A673 (cell line): ENCODE measurements at regions not wholly inside any gene's neighbourhood (a gene's known extent, or its start where the extent isn't known, plus 50 kb on each side); places are given as distances from the start of the nearest gene placed in this dataset.

ENCODE experiments used
- BruUV-seq: library from RNA; stranded (reverse); fragments of 400-500 nt; replicated peaks from 2 replicates; lab custom pipeline; 2021; lab: Mats Ljungman, UMichigan
- CTCF ChIA-PET: fragments of 300-600 bp; sonication (Branson Sonifier 250); formaldehyde crosslinking; loops from one replicate; lab custom pipeline; 2022; ENCODE audit warnings: antibody characterized with exemption; lab: Charles Lee
- POLR2A ChIA-PET: fragments of 300-600 bp; sonication (Branson Sonifier 250); formaldehyde crosslinking; loops from one replicate; lab custom pipeline; 2022; ENCODE audit warnings: antibody characterized with exemption; ENCODE audit not compliant: low non-redundant PET; lab: Charles Lee
- DNase-seq: peaks from one replicate; pipeline ENCODE4 v3.0.0-alpha.2; 2015; ENCODE audit warnings: low spot score
- H3K27ac ChIP-seq: fragments of 200-600 bp; sonication (generic); 2 replicates; pipeline ENCODE4 v1.5.1; 2016; ENCODE audit warnings: mixed run types, low read depth, mild to moderate bottlenecking, mixed read lengths, antibody characterized with exemption, low read length; ENCODE audit not compliant: poor library complexity, severe bottlenecking
- H3K27me3 ChIP-seq: fragments of 200-600 bp; sonication (generic); replicated peaks from 2 replicates; pipeline ENCODE4 v1.6.1; 2017; ENCODE audit warnings: mixed run types, low read depth, mild to moderate bottlenecking, mixed read lengths, antibody characterized with exemption, low read length; ENCODE audit not compliant: insufficient read depth, poor library complexity
- H3K36me3 ChIP-seq: fragments of 200-600 bp; sonication (generic); 2 replicates; pipeline ENCODE4 v1.6.1; 2016; ENCODE audit warnings: mixed run types, mild to moderate bottlenecking, mixed read lengths, antibody characterized with exemption, low read length; ENCODE audit not compliant: insufficient read depth, poor library complexity, severe bottlenecking
- H3K4me1 ChIP-seq: fragments of 200-600 bp; sonication (generic); 2 replicates; pipeline ENCODE4 v1.6.1; 2017; ENCODE audit warnings: mixed run types, mild to moderate bottlenecking, mixed read lengths, antibody characterized with exemption, low read length; ENCODE audit not compliant: insufficient read depth, poor library complexity, severe bottlenecking
- H3K4me3 ChIP-seq: fragments of 200-600 bp; sonication (generic); 2 replicates; pipeline ENCODE4 v1.5.1; 2016; ENCODE audit warnings: low read depth, mixed run types, mild to moderate bottlenecking, mixed read lengths, low read length; ENCODE audit not compliant: poor library complexity, severe bottlenecking
- H3K9me3 ChIP-seq: fragments of 200-600 bp; sonication (generic); 2 replicates; pipeline ENCODE4 v1.6.1; 2016; ENCODE audit warnings: mixed run types, low read depth, mild to moderate bottlenecking, mixed read lengths, antibody characterized with exemption, low read length; ENCODE audit not compliant: poor library complexity, severe bottlenecking
- CTCF ChIP-seq: fragments of 300-800, 200-600 bp; sonication (generic); conservative IDR thresholded peaks from 2 replicates; pipeline ENCODE4 v1.5.1; 2017; ENCODE audit warnings: low read depth, mild to moderate bottlenecking, antibody characterized with exemption, low read length, moderate library complexity, mixed read lengths
- EZH2 ChIP-seq: fragments of 200-600 bp; sonication (generic); IDR thresholded peaks from 2 replicates; pipeline ENCODE4 v1.6.1; 2017; ENCODE audit warnings: borderline replicate concordance, low read depth, mild to moderate bottlenecking, mixed read lengths, antibody characterized with exemption, low read length; ENCODE audit not compliant: poor library complexity, severe bottlenecking
- intact Hi-C: fragments of 100-400 bp; cut with micrococcal nuclease; formaldehyde crosslinking; loops from one replicate; pipeline ENCODE4 v1.10.0; 2022; ENCODE audit not compliant: unreplicated experiment

GRCh38 chr7:26526265-26526587 lies 234.6 kb downstream of the SNX10 start:
- DNase-seq: no peak
- H3K4me1 ChIP-seq: no peaks in the 10 kb centered on the region
- no peak for TF ChIP-seq CTCF
- no peak for TF ChIP-seq EZH2
- intact Hi-C loops: no loop called here
- peaks cover 65% of the 10 kb centered on the region for H3K27me3 ChIP-seq
- no peaks in the 10 kb centered on the region for H3K9me3 ChIP-seq
- H3K36me3 ChIP-seq: no peaks in the 10 kb centered on the region
- CTCF ChIA-PET: no interaction called here
- no TSS peak for BruUV-seq
- H3K4me3 ChIP-seq: no peak overlapping the region
- POLR2A ChIA-PET: no interaction called here
- no peak overlapping the region for H3K27ac ChIP-seq

- peaks cover 15% of the 10 kb centered on the region for H3K4me1 ChIP-seq
- CTCF ChIA-PET: no interaction called here
Measured at GRCh38 chr7:26531926-26532325, 240.3 kb downstream of the SNX10 start.

GRCh38 chr7:26532471-26532870 lies 240.8 kb downstream of the SNX10 start:
- no TSS peak for BruUV-seq
- TF ChIP-seq EZH2 (no peak), CTCF (no peak)
- Histone ChIP-seq H3K9me3 (no peaks in the 10 kb centered on the region), H3K4me1 (peaks cover 15% of the 10 kb centered on the region), H3K36me3 (no peaks in the 10 kb centered on the region), H3K27me3 (peaks cover 86% of the 10 kb centered on the region), H3K27ac (no peak overlapping the region), H3K4me3 (no peak overlapping the region)
- peak; percentile 10 for DNase-seq
- intact Hi-C loops: no loop called here
- CTCF ChIA-PET: no interaction called here
- POLR2A ChIA-PET: no interaction called here

More at GRCh38 chr7:26531926-26532325, 240.3 kb downstream of the SNX10 start:
- Histone ChIP-seq H3K27me3 (peaks cover 85% of the 10 kb centered on the region), H3K27ac (no peak overlapping the region), H3K9me3 (no peaks in the 10 kb centered on the region), H3K36me3 (no peaks in the 10 kb centered on the region), H3K4me3 (no peak overlapping the region)
- TF ChIP-seq CTCF (no peak), EZH2 (no peak)
- POLR2A ChIA-PET: no interaction called here
- no peak for DNase-seq
- intact Hi-C loops: no loop called here
- BruUV-seq: no TSS peak
